DMS 273 (cell line): ENCODE measurements at regions not wholly inside any gene's neighbourhood (a gene's known extent, or its start where the extent isn't known, plus 50 kb on each side); places are given as distances from the start of the nearest gene placed in this dataset.

Experiments
- DNase-seq: peaks from one replicate; lab custom pipeline; 2025; ENCODE audit not compliant: unreplicated experiment; lab: John Stamatoyannopoulos, UW

DNA sequence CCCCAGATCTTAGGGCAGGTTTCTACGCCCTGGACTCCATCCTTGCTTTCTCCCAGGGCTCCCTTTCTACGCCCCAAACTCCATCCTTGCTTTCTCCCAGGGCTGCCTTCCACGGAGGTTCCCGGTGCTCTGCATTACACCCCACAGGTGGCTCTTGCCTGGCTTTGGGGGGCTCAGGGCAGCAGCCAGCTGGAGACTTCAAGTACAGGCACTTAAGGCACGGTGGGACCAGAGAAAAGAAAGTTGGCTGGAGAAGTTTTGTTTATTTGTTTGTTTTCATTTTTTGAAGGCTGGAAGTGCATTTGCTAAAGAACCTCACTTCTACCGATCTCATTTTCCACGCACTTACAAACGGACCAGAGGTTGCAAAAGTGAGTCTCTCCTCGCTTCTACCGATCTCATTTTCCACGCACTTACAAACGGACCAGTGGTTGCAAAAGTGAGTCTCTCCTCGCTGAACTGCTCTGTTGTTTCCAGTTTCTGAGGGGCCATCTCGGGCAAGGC is 103.8 kb upstream of the MED13L start:
- DNase-seq = no peak

DNA sequence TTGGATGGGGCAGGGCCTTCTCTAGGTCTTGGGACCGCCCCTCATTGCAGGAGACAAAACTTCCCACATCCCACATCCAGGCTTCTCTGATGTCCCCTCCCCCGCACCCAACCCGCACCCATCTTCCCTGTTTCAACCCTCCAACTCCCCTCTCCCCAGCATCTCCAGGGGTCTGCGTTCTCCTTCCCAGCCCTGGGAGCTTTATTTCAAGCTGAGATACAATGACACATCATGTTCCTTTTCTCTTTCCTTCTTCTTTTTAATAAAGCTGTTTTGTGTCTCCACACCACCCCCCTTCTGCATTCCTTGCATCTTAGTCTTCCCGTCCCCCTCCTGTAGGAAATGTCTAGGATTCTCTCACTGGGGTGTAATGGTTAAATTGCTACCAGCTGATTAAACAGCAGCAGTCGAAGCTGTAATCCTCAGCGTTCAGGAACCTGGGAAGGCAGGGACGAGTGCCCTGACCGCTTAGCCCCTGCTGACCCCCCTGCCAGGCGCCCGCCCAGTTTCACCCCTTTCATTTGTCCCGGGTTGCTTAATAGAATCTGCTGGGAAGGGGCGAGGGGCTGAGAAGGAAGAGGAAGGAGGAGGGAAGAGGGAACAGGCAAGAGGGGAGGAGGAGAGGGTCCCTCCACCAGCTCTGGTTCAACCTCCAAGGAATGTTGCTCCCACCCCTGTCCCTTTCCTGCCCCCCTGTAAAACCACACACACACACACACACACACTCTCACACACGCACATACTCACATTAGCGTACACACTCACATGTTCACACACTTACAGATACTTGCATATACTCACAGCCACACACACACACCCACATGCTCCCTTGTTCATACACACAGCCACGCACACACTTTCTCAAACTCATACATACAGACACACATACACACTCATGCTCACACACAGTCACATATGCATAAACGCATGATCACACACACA is 104.5 kb upstream of the MED13L start:
- DNase-seq = no peak

DNA sequence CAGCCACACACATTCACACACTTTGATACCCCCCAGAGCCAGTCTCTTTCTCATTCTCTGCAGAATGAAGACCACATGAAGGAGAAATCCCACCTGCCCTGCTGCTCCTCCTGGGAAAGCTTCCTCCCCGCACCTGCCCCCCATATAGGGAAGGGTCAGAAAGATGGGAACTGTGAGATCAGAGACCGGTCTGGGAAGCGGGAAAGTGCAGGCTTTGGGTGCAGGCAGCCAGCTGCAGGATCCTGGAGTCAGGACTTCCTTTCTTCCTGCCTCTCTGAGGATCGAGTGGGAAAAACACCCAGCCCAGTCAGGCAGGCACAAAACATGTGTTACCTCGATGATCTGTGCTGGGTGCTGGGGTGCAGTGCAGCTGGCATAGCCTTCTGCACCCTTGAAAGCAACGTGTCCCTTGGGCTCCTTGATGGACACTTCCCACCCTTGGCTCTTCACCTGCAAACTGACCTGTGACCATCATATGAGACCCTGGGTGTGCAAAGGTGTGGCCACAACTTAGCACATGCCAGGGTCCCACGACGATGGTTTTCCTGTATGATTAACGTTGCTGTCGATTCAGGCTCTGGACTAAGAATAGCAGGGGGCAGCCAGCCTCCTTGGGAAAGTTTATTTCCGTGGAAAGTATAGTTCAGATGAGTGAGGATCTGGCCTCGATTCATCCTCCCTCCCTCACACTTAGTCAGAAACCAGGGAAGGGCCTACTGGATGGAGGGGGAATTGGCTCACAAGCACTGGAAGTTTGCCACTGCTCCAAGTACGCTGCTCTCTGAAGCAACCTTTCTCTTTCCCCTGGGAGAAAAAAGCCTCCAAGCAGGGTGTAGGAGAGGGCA is 105.4 kb upstream of the MED13L start:
- peak; percentile 8 for DNase-seq

DNA sequence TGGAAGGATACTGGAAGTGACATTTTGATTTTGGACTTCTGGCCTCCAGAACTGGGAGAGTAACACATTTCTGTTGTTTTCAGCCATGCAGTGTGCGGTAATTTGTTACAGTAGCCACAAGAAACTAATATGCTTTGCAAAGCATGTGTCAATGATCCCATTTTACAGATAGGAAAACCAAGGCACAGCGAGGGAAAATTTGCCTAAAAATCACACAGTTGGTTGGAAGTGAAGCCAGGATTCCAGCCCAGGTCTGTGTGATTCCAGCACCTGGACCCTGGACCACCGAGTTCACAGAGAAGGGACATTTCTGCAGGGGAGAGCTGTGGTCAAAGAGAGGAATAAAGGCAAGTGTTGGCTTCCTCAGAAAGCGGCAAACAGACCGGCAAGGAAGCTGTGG is 106.7 kb upstream of the MED13L start:
- no peak for DNase-seq

DNA sequence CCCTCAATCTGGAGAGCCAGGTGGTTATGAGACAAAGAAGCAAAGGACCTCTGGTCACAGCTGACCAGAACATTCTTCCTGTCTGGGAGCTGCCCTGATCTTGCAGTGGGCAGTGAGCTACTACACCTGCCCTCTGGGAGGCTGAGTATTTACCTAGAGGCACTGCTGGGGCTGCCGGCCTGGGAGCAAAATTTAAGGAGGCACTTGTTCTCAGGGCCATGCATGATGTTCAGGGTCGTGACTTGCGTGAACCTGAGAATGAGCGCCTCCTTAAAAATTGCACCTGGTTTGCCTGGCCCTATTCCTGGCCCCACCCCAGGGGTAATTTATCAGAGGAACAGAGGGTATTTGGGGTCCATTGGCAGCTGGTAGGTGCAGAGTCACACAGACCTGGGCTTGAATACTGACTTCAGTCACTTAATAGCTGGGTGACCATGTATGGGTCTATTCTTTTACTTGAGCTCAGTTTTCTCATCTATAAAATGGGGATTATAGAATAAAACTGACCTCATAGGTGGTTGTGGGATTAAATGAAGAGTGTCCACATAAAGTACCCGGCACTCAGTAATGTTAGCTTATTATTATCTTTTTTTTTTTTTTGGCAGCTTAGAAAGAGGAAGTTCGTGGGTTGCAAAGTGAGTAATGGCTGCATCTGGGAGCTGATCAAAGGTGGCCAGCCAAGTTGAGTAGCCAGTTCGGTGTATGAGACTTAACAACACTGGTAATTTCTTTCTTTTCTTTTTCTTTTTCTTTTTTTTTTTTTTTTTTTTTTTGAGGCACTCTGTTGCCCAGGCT is 107.4 kb upstream of the MED13L start:
- DNase-seq = peak; percentile 5

DNA sequence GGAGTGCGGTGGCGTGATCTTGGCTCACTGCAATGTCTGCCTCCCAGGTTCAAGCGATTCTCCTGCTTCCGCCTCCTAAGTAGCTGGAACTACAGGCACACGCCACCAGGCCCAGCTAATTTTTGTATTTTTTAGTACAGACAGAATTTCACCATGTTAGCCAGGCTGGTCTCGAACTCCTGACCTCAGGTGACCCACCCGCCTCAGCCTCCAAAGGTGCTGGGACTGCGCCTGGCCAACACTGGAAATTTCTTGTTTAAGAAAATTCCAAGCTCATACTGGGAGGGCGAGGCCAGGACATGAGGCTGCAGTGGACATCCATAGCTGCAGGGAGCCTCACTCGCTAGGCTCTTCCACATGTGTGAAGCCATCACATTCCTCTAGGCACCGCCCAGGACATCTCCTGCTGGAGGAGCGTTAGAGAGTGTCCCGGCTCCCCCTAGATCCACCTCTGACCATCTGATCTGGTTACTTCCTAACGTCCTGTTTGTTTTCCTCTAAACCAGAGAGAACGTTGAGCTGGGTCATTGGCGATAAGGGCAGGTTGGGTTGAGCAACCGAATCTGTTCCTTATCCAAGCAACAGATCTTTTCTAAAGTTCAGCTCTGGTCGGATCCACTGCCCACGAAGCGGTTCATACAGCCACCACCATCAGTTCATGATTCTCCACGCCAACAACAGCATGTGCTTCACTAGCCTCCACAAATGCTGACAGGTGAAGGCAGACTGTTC is 108.2 kb upstream of the MED13L start:
- no peak for DNase-seq

DNA sequence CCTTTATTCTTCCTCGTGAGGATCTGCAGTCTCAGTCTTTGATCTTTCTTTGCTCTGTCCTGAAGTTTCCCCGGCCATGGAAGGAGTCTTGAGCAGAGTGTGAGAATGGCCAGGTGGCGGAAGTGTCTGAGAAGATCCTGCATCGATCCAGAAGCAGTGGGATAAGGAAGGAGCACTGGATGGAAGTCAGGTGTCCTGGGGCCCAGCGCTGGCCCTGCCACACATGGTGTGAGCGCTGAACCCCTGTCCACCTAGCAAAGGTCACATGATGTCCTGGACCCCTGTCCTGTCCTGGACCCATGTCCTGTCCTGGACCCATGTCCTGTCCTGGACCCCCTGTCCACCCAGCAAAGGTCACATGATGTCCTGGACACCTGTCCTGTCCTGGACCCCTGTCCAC is 111.8 kb upstream of the MED13L start:
- no peak for DNase-seq

DNA sequence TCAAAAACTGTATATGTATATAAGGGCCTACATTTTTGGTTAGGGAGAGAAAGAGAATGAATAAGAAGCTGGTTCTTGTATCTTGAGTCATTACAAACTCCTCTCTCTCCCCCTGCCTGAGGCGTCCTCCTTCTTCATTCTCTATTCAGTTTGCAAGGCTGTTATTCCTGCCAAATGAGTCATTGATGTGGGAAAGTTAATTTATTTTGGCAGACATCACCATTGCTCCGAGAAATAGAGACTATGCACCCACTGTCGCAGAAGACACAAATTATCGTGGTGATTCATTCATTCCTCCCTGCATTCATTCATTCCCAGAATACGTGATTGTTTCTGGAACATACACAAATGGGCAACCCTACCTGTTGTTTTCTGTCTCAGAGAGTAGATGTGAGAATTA is 112.5 kb upstream of the MED13L start:
- no peak for DNase-seq

DNA sequence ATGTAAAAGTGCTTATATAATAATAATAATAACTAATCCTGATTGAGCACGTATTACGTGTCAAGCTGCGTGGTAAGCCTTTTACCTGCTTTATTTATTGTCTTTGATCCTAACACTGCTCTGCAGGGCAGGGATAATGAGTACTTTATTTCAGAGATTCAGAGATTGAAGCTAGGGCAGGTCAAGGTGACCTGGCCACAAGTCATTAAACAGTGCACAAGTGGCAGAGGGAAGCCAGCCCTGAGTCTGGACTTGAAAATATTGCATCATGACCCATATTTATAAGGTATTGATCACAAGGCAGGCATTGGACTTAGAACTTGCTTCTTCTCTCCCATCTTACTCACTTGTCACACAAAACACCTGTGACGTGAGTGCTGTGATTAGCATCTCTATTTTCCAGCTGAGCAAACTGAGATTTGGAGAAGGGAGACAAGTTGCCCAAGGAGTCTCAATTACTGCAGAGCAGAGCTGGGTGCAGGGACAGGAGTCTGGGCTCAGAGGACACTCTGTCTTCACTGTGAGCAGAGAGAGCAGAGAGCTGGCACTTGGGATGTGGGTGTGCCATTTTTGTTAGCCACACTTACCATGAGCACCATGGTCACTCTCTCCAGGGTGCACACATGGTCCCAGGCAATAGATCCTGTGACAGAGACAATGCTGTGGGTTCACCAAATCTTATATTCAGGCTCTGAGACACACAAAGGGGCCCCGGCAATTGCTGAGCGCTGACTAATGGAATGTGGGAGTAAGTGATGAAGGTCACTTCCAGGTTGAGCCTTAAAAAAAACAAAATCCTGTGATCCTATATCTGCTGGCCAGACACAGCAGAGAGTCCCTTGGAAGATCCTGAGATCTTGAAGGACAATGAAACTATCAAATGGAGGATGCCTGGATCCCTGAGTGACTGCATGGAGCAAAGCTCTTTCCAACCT is 113.2 kb upstream of the MED13L start:
- no peak for DNase-seq

DNA sequence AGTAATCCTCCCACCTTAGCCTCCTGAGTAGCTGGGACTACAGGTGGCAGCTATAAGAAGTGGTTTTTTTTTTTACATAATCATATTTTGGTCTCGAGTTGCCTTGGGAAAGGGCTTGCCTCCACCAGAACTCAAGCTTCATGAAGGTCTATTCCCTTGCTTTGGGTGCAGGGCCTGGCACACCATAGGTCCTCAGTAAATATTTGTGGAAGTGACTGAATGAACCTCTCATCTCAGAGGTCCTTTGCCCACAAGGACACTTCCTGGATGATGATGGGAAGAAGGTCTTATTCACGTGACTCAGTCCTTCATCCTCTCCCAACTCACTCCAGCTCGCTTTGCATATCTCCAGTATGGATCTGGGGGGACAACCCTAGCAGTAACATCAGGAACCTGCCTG is 114.0 kb upstream of the MED13L start:
- no peak for DNase-seq

DNA sequence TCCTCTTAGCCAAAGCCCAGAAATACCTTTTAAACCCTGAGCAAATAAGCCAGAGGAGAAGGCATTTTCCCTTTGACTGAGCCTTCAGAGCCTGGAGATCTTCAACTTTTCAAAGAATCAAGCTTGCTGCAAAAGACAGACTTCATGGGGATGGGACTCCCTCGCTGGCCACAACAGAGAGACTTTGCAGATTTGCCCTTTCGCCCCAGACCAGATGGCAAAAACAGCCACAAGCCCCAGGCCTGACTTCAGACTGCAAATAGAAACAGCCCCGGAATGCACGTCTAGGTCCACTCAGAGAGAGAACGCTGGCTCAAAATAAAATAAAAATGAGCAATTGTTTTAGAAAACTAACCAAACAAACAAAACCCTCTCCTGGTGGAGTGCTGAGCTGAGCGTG is 114.6 kb upstream of the MED13L start:
- no peak for DNase-seq

DNA sequence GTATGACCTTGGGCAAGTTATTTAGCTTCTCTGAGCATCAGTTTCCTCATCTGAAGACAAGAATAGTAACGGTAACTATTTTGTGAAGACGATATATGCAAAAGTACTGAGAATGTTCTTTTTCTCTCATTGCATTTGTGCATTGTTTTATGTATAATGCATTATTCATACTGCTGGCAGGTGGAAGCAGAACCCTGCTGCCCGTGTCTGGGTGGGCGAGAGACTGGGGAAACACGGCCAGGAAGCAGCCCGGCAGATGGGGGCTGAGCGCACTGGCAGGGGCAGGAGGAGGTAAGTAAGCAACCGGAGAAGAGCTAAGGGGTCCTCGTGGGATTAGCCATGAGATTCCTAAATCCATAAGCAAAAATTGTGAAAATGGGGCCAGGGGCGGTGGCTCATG is 115.8 kb upstream of the MED13L start:
- DNase-seq = peak; percentile 5

DNA sequence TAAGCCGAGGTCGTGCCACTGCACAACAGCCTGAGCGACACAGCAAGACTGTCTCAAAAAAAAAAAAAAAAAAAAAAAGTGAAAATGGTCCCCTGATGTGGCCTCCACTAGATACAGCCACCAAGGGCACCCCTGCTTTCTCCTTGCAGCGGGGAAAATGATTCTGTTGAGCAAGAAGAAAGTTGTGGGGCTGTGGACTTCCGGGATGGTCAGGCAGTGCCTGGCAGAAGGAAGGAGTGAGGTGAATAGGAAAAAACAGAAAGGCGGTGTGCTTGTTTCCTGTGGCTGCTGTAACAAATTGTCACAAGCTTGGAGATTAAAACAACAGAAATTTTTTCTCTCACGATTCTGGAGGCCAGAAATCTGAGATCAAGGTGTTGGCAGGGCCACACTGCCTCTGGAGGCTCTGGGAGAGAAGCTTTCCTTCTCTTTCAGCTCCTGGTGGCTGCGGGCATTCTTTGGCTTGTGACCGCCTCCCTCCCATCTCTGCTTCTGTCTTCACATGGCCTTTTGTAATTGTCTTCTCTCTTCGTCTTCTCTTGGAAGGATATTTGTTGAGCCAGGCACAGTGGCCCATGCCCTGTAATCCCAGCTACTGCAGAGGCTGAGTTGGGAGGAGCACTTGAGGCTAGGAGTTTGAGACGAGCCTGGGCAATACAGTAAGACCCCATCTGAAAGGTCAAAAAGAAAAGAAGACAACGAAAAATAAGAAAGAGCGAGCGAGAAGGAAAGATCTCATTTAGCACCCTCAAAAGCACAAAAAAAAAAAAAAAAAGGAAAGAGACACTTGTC is 116.6 kb upstream of the MED13L start:
- DNase-seq = no peak

DNA sequence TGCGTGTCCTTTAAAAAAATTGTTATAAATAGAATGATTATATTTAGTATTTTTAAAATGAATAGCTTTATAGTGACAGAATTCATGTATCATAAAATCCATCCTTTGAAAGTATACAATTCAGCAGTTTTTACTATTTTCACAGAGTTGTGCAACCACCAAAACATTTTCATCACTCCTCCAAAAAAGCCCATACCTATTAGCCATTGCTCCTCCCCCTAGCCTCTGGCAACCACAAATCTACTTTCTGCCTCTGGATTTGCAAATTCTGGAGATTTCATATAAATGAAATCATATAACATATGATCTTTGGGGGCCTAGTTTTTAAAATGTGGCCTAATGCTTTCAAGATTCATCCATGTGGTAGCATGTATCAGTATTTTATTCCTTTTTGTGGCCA is 117.9 kb upstream of the MED13L start:
- no peak for DNase-seq

DNA sequence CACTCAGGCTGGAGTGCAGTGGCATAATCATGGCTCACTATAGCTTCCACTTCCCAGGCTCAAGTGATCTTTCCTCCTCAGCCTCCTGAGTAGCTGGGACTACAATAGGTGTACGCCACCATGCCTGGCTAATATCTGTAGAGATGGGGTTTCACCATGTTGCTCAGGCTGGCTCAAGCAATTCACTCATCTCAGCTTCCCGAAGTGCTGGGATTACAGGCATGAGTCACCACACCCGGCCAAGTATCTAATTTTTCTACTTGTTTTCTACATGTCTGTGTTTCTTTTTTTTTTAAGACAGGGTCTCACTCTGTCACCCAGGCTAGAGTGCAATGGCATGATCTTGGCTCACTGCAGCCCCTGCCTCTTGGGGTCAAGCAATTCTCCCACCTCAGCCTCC is 119.7 kb upstream of the MED13L start:
- no peak for DNase-seq

DNA sequence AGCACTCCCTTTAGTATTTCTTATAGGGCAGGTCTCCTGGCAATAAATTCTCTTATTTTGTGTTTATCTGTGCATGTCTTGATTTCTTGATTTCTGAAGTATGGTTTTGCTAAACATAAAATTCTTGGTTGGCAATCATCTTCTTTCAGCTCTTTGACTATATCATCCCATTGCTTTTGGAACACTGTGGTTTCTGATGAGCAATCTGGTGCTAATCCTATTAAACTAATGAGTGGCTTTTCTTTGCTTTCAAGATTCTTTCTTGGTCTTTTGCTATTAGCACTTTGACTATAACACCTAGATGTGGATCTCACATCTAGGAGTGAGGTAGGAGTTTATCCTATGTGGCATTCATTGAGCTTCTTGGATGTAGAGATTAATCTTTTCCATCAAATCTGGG is 120.7 kb upstream of the MED13L start:
- DNase-seq = no peak

DNA sequence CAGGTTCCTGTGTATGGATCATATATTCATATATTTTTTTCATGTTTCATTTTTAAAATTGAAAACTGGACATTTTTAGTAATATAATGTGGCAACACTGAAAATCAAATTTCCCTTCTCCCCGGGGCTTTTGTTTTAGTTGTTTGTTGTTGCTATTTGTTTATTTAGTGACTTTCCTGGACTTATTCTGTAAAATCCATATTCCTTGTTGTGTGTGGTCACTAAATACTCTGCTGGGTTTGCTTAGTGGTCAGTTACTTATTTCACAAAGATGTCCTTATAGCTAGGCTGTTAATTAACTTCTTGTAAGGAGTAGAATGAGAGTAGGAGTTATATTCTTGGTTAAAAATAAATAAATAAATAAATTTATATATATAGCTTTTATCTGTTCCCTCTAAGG is 121.6 kb upstream of the MED13L start:
- no peak for DNase-seq

DNA sequence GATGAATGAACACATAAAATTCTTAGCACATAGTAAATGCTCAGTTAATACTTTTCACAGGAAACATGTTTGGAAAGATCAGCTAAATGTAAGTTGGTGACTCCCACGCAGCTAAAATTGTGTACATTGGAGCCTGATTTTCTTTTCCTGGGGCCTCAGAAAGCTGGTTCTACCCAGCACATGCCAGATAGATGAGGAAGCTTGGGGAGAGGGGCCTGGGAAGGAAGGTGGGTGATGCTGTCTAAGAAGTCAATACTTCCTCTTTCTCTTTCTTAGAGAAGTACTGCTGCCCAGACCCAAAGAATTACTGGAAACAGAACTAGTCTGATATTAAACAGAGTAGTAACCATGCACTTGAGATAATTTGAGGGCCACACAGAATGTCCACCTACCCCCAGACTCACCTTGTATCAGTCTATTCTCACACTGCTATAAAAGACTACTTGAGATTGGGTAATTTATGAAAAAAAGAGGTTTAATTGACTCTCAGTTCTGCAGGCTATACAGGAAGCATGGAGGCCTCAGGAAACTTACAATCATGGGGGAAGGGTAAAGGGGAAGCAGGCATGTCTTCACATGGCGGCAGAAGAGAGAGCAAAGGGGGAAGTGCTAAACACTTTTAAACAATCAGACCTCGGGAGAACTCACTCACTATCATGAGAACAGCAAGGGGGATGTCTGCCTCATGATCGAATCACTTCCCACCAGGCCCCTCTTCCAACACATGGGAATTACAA is 123.3 kb upstream of the MED13L start:
- no peak for DNase-seq
